Thyroid gland (tissue), 4 donors: ENCODE measurements at regions not wholly inside any gene's neighbourhood (a gene's known extent, or its start where the extent isn't known, plus 50 kb on each side); places are given as distances from the start of the nearest gene placed in this dataset.

ENCODE experiments used
- POLR2A ChIP-seq, 2 donors: fragments of 450-650 bp; IDR thresholded peaks; one replicate each; pipeline ENCODE4 v1.6.1; 2017; ENCODE audit warnings: antibody characterized with exemption in 2 of 2, mild to moderate bottlenecking in 2 of 2, moderate library complexity in 1 of 2
- TF ChIP-seq, protein P1 (sequence below), 6 experiments: fragments of 200-600 bp in 3 of 6; fragments of 450-650 bp in 3 of 6; sonication (generic) in 3 of 6; IDR thresholded peaks; one replicate each; pipeline ENCODE4 v1.5.1; 2016 to 2019; ENCODE audit warnings: antibody characterized with exemption in 6 of 6, mild to moderate bottlenecking in 2 of 6, inconsistent platforms in 1 of 6, moderate library complexity in 1 of 6

DNA sequence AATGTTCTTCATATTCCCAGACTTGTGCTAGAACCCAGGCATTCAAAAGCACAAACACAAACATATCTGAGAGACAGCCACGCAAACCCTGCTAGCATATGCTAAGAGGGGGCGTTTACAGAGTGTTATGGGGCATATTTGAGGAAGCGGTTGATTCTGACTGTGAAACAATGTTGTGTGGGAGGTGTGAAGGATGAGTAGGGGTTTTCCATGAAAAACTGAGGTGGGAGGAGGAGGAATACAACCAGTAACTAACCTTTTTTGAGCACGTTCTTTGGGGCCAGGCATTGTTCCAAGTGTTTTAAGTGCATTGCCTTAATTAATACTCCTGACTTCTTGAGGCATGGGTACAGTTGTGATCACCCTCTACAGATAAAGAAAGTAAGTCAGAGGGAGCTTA, 499.5 kb downstream of the AACS start:
- TF ChIP-seq, protein P1, sequence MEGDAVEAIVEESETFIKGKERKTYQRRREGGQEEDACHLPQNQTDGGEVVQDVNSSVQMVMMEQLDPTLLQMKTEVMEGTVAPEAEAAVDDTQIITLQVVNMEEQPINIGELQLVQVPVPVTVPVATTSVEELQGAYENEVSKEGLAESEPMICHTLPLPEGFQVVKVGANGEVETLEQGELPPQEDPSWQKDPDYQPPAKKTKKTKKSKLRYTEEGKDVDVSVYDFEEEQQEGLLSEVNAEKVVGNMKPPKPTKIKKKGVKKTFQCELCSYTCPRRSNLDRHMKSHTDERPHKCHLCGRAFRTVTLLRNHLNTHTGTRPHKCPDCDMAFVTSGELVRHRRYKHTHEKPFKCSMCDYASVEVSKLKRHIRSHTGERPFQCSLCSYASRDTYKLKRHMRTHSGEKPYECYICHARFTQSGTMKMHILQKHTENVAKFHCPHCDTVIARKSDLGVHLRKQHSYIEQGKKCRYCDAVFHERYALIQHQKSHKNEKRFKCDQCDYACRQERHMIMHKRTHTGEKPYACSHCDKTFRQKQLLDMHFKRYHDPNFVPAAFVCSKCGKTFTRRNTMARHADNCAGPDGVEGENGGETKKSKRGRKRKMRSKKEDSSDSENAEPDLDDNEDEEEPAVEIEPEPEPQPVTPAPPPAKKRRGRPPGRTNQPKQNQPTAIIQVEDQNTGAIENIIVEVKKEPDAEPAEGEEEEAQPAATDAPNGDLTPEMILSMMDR (IDR thresholded peaks at IDR 0.05): no peak
- TF ChIP-seq POLR2A (IDR thresholded peaks at IDR 0.05): no peak
